NCI-H1930 (cell line): ENCODE measurements at regions not wholly inside any gene's neighbourhood (a gene's known extent, or its start where the extent isn't known, plus 50 kb on each side); places are given as distances from the start of the nearest gene placed in this dataset.

Experiments used
- DNase-seq, 2 experiments: peaks; one replicate each; lab custom pipeline; 2025; lab: John Stamatoyannopoulos, UW

- no peak for DNase-seq
These were observed 152.9 kb downstream of the RPS24 start for GRCh38 chr10:78186572-78186971.

- no peak for DNase-seq
These were observed 153.7 kb downstream of the RPS24 start for GRCh38 chr10:78187371-78187770.

- DNase-seq, result no peak
These were observed 154.8 kb downstream of the RPS24 start for GRCh38 chr10:78188446-78188845.

GRCh38 chr10:78190051-78190825 is 156.6 kb downstream of the RPS24 start:
- no peak for DNase-seq

- DNase-seq, result no peak
These were observed 157.6 kb downstream of the RPS24 start for GRCh38 chr10:78191301-78191700.

- DNase-seq, result no peak
These were observed 159.5 kb downstream of the RPS24 start for GRCh38 chr10:78193189-78193588.

- no peak for DNase-seq
These were observed 160.4 kb downstream of the RPS24 start for GRCh38 chr10:78194050-78194449.

- DNase-seq, result no peak
These were observed 161.1 kb downstream of the RPS24 start for GRCh38 chr10:78194539-78195402.

- no peak for DNase-seq
These were observed 162.7 kb downstream of the RPS24 start for GRCh38 chr10:78196396-78196795.

- no peak for DNase-seq
These were observed 163.3 kb downstream of the RPS24 start for GRCh38 chr10:78196964-78197363.

- DNase-seq, result no peak
These were observed 164.1 kb downstream of the RPS24 start for GRCh38 chr10:78197628-78198272.

- no peak for DNase-seq
These were observed 165.5 kb downstream of the RPS24 start for GRCh38 chr10:78199005-78199725.

- no peak for DNase-seq
These were observed 166.1 kb downstream of the RPS24 start for GRCh38 chr10:78199759-78200158.

GRCh38 chr10:78200686-78201085 is 167.0 kb downstream of the RPS24 start:
- DNase-seq, result no peak

- DNase-seq, result no peak
These were observed 168.7 kb downstream of the RPS24 start for GRCh38 chr10:78202386-78202785.

GRCh38 chr10:78203915-78204818 is 170.5 kb downstream of the RPS24 start:
- no peak for DNase-seq

- no peak for DNase-seq
These were observed 171.9 kb downstream of the RPS24 start for GRCh38 chr10:78205457-78206016.

- DNase-seq, result no peak
These were observed 173.6 kb downstream of the RPS24 start for GRCh38 chr10:78207216-78207615.

GRCh38 chr10:78207776-78208175 is 174.1 kb downstream of the RPS24 start:
- no peak for DNase-seq

GRCh38 chr10:78209970-78210369 is 176.3 kb downstream of the RPS24 start:
- no peak for DNase-seq

- no peak for DNase-seq
These were observed 176.9 kb downstream of the RPS24 start for GRCh38 chr10:78210548-78210947.
